Chondrocyte (in vitro differentiated cells): ENCODE measurements at regions not wholly inside any gene's neighbourhood (a gene's known extent, or its start where the extent isn't known, plus 50 kb on each side); places are given as distances from the start of the nearest gene placed in this dataset.

Experiments used
- DNase-seq: peaks from one replicate; pipeline ENCODE4 v3.0.0; 2021; ENCODE audit warnings: mixed read lengths, low spot score
- H3K27ac Mint-ChIP-seq: one replicate; pipeline ENCODE4 v1.8.0; 2021; ENCODE audit warnings: mild to moderate bottlenecking, moderate library complexity, mixed read lengths; ENCODE audit not compliant: unreplicated experiment
- H3K27me3 Mint-ChIP-seq: 2 replicates; pipeline ENCODE4 v1.8.0; 2021; ENCODE audit warnings: low read depth, mixed read lengths
- H3K36me3 Mint-ChIP-seq: 2 replicates; pipeline ENCODE4 v1.8.0; 2021; ENCODE audit warnings: low read depth, mixed read lengths
- H3K4me1 Mint-ChIP-seq: 2 replicates; pipeline ENCODE4 v1.8.0; 2021; ENCODE audit warnings: low read depth, mild to moderate bottlenecking, mixed read lengths
- H3K4me3 Mint-ChIP-seq: one replicate; pipeline ENCODE4 v1.8.0; 2021; ENCODE audit warnings: mild to moderate bottlenecking, moderate library complexity, mixed read lengths; ENCODE audit not compliant: unreplicated experiment
- H3K9me3 Mint-ChIP-seq: 2 replicates; pipeline ENCODE4 v1.8.0; 2021; ENCODE audit warnings: low read depth, mixed read lengths
- TF ChIP-seq, protein P1 (sequence below): fragments of 200-600 bp; sonication (generic); IDR thresholded peaks from 2 replicates; pipeline ENCODE4 v1.5.0; 2021; ENCODE audit warnings: antibody characterized with exemption, mild to moderate bottlenecking, moderate library complexity

DNA sequence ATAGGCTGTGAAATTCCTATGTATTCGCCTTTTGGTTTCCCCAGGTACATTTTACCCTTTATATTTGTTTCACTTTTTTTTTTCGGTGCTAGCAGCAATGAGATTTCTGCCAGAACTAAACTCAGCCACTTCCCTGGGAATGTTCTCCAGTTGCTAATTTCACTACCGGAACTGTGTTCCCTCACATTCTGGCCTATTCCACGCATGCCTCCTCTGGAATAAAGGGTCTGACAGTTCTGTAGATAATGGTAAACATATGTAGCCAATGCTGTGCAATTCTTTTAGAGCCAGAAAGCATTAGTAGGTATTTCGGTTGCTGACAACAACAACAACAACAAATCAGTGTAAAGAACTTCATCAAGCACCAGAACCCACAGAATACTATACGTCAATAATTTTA lies 96.1 kb upstream of the TBX18 start:
- Mint-ChIP-seq H3K27me3 (peaks cover 22% of the 10 kb centered on the region), H3K27ac (no peak overlapping the region), H3K4me3 (no peak overlapping the region), H3K9me3 (no peaks in the 10 kb centered on the region), H3K4me1 (no peaks in the 10 kb centered on the region), H3K36me3 (no peaks in the 10 kb centered on the region)
- no peak for DNase-seq
- TF ChIP-seq, protein P1, sequence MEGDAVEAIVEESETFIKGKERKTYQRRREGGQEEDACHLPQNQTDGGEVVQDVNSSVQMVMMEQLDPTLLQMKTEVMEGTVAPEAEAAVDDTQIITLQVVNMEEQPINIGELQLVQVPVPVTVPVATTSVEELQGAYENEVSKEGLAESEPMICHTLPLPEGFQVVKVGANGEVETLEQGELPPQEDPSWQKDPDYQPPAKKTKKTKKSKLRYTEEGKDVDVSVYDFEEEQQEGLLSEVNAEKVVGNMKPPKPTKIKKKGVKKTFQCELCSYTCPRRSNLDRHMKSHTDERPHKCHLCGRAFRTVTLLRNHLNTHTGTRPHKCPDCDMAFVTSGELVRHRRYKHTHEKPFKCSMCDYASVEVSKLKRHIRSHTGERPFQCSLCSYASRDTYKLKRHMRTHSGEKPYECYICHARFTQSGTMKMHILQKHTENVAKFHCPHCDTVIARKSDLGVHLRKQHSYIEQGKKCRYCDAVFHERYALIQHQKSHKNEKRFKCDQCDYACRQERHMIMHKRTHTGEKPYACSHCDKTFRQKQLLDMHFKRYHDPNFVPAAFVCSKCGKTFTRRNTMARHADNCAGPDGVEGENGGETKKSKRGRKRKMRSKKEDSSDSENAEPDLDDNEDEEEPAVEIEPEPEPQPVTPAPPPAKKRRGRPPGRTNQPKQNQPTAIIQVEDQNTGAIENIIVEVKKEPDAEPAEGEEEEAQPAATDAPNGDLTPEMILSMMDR, result no peak

DNA sequence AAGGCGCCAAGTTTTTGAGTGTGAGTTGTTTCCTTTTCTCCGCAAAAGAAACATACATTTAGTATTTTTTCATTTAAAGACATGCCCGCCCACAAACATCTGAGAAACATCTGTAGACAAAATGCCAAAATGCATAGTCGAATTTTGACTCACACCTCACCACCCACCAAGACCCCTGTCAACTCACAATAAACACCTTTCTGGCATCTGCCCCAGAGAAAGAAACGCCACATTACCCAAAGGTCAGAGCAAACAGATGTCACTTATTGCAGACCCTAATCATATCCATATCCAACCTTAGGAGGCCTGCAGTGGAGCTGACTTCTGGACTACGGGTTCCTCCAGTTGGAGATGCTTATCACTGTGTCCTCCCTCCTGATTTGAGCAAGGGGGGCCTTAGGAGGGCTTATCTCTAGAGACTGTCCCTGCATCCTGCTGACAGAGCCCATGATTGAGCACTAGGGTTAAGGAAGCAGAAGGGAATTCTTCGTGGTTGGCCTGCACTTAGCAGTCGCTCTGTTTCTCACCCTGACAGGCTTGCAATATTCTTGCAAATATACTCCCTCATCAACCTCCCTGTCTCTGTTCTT lies 90.5 kb upstream of the TBX18 start:
- H3K4me1 Mint-ChIP-seq, result no peaks in the 10 kb centered on the region
- no peaks in the 10 kb centered on the region for H3K36me3 Mint-ChIP-seq
- DNase-seq, result no peak
- TF ChIP-seq, protein P1, result no peak
- H3K27me3 Mint-ChIP-seq, result peaks cover 28% of the 10 kb centered on the region
- H3K27ac Mint-ChIP-seq, result no peak overlapping the region
- no peak overlapping the region for H3K4me3 Mint-ChIP-seq
- no peaks in the 10 kb centered on the region for H3K9me3 Mint-ChIP-seq

- TF ChIP-seq, protein P1, result no peak
- H3K9me3 Mint-ChIP-seq, result no peaks in the 10 kb centered on the region
- H3K36me3 Mint-ChIP-seq, result no peaks in the 10 kb centered on the region
- H3K27me3 Mint-ChIP-seq, result peaks cover 28% of the 10 kb centered on the region
- H3K27ac Mint-ChIP-seq, result no peak overlapping the region
- no peak for DNase-seq
- no peak overlapping the region for H3K4me3 Mint-ChIP-seq
- no peaks in the 10 kb centered on the region for H3K4me1 Mint-ChIP-seq
Measured at GRCh38 chr6:84853901-84854300, 89.5 kb upstream of the TBX18 start.

GRCh38 chr6:84848960-84849359 lies 84.6 kb upstream of the TBX18 start:
- H3K27ac Mint-ChIP-seq, result no peak overlapping the region
- no peaks in the 10 kb centered on the region for H3K4me1 Mint-ChIP-seq
- TF ChIP-seq, protein P1, result no peak
- H3K9me3 Mint-ChIP-seq, result no peaks in the 10 kb centered on the region
- H3K36me3 Mint-ChIP-seq, result no peaks in the 10 kb centered on the region
- H3K27me3 Mint-ChIP-seq, result peaks cover 16% of the 10 kb centered on the region
- no peak overlapping the region for H3K4me3 Mint-ChIP-seq
- DNase-seq, result no peak

DNA sequence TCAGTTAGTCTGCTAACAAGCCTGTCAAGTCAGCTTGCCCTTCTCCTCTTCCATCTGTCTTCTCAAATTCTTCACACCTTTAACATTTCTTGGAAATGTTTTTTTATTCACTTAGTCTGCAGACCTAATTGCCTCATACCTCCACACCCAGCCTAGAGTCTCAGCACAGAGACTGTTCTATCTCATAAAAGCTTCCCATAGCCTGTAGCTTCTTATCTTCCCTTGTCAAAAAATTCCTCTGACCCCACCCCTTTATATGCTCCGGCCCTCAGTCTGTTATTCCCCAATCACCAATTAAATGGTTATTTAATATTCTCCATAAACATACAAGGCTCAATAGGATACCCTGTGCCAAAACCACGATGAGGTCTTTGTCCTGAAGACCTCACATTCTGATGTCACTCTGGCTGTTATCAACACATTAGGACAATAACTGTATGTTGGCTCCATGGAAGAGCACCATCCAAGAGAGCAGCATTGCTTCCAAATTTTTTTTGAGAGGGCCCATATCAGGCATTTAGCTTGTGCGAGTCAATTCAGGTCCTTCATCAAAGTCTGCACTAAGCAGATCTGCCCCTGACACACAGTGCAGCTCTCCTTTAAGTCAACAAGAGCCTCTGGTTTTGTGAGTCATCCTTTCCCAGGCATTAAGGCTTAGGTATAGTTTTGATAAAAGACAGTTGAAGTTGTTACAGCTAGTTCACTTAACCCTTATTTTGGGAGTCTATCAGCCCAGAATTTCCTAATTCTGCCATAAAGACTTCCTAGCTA lies 83.2 kb upstream of the TBX18 start:
- DNase-seq, result no peak
- no peak overlapping the region for H3K27ac Mint-ChIP-seq
- no peaks in the 10 kb centered on the region for H3K4me1 Mint-ChIP-seq
- H3K4me3 Mint-ChIP-seq, result no peak overlapping the region
- TF ChIP-seq, protein P1, result no peak
- no peaks in the 10 kb centered on the region for H3K36me3 Mint-ChIP-seq
- peaks cover 11% of the 10 kb centered on the region for H3K27me3 Mint-ChIP-seq
- H3K9me3 Mint-ChIP-seq, result no peaks in the 10 kb centered on the region
